Effector memory CD4-positive, alpha-beta T cell (primary cell): ENCODE measurements at regions not wholly inside any gene's neighbourhood (a gene's known extent, or its start where the extent isn't known, plus 50 kb on each side); places are given as distances from the start of the nearest gene placed in this dataset.

ENCODE experiments used
- DNase-seq, 3 donors: peaks; one replicate each; pipeline ENCODE4 v3.0.0-alpha.2; 2020
- H3K27ac ChIP-seq: 2 replicates; pipeline ENCODE4 v1.7.0; 2013; ENCODE audit warnings: mild to moderate bottlenecking, low read length, moderate library complexity; ENCODE audit not compliant: insufficient read depth, poor library complexity, severe bottlenecking
- H3K27me3 ChIP-seq: replicated peaks from 2 replicates; pipeline ENCODE4 v1.7.0; 2013; ENCODE audit warnings: mild to moderate bottlenecking, low read length; ENCODE audit not compliant: insufficient read depth, control insufficient read depth, poor library complexity, severe bottlenecking
- H3K36me3 ChIP-seq: 2 replicates; pipeline ENCODE4 v1.7.0; 2013; ENCODE audit warnings: mild to moderate bottlenecking, low read length, moderate library complexity; ENCODE audit not compliant: control insufficient read depth, insufficient read depth
- H3K4me1 ChIP-seq: 2 replicates; pipeline ENCODE4 v1.7.0; 2013; ENCODE audit warnings: low read length, mild to moderate bottlenecking; ENCODE audit not compliant: control insufficient read depth, insufficient read depth, poor library complexity, severe bottlenecking
- H3K4me3 ChIP-seq: 2 replicates; pipeline ENCODE4 v1.7.0; 2013; ENCODE audit warnings: low read length, low read depth, mild to moderate bottlenecking; ENCODE audit not compliant: insufficient read depth, poor library complexity, severe bottlenecking
- H3K9me3 ChIP-seq: 2 replicates; pipeline ENCODE4 v1.7.0; 2013; ENCODE audit warnings: mild to moderate bottlenecking, low read length, moderate library complexity; ENCODE audit not compliant: control insufficient read depth

DNA sequence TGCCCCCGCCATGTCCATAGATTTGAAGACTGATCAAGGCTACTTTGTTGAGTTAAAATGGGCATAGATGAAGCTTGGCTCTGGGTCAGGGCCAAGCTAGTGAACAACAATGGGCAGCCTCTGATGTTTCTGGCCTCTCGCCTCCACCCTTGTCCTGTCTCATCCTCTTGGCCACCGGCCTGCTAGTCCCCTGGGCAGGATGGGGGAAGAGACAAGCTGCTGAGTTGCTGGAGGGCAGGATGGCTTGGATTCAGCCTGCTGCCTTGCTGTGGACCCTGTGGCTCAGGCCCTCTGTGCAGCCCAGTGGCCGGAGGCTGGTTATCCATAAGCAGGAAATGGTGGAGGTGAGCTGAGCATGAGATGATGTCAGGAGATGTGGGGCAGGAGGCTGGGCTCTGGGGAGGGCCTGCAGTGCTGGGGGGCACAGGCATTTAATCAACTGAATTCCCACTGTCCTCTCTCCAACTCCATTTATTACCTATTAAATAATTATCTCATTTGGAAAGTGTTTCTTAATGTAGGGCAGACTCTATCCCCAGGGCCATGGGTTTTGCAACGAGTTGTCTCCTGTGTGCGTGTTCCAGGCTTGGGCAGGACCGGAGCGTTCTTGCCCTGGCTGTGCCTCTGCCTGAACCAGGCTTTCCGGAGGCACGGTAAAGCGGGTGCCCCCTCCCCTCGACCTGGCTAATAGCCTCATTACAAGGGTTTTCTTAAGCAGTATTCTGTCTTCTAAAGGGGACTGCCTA lies 122.9 kb downstream of the GLI2 start:
- Histone ChIP-seq H3K4me1 (no peaks in the 10 kb centered on the region), H3K27me3 (no peaks in the 10 kb centered on the region), H3K9me3 (no peaks in the 10 kb centered on the region), H3K36me3 (no peaks in the 10 kb centered on the region), H3K4me3 (no peak overlapping the region), H3K27ac (no peak overlapping the region)
- no peak for DNase-seq

DNA sequence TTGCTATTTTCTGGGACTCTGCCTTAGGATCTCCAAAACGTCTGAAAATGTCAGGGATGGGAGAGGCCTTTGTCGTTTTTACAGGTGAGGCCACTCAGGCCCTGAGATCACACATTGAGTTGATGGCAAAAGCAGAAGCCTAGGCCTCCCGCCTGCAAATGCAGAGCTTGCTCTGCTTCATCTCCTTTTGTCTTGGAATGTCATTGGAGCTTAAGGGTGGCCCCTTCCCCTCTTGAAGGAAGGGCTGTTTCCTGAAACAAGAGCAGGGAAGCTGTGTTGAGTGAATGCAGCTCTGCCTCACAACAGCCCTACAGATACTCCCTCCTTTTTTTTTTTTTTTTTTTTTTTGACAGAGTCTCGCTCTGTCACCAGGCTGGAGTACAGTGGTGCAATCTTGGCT lies 123.5 kb downstream of the GLI2 start:
- Histone ChIP-seq H3K27ac (no peak overlapping the region), H3K9me3 (no peaks in the 10 kb centered on the region), H3K36me3 (no peaks in the 10 kb centered on the region), H3K27me3 (no peaks in the 10 kb centered on the region), H3K4me1 (no peaks in the 10 kb centered on the region), H3K4me3 (no peak overlapping the region)
- DNase-seq: no peak

DNA sequence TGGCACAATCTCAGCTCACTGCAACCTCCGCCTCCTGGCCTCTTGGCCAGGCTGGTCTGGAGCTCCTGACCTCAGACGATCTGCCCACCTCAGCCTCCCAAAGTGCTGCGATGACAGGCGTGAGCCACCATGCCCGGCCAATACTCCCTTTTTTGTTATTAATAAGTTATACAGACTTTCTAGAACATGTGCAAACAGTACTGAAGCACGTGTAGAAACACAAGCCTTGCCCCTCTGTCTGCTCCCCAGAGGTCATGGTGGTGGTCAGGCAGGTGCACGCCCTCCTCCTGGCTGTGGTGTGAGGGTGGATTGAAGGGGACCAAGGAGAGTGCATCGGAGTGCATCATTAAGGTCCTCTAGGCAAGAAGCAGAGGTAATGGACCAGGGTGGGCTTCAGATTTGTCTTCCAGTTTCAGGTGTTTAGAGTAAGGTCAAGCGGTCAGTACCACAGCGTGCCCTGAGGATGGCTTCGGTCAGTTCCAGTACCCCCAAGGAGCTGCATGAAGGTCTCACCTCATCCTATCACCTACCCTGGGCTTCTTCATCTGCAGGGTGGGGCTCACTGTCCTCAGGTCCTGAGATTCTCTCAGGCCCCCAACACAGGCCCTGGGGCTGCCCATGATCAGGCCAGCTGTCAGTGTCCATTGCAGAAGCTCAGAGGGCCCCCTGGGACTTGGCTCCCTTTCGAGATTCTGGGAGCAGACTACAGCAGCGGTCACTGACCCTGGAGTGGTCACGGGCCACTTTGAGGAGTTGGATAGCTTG lies 124.3 kb downstream of the GLI2 start:
- no peaks in the 10 kb centered on the region for H3K36me3 ChIP-seq
- no peaks in the 10 kb centered on the region for H3K9me3 ChIP-seq
- DNase-seq: no peak
- H3K27ac ChIP-seq: no peak overlapping the region
- no peak overlapping the region for H3K4me3 ChIP-seq
- H3K4me1 ChIP-seq: no peaks in the 10 kb centered on the region
- no peaks in the 10 kb centered on the region for H3K27me3 ChIP-seq

DNA sequence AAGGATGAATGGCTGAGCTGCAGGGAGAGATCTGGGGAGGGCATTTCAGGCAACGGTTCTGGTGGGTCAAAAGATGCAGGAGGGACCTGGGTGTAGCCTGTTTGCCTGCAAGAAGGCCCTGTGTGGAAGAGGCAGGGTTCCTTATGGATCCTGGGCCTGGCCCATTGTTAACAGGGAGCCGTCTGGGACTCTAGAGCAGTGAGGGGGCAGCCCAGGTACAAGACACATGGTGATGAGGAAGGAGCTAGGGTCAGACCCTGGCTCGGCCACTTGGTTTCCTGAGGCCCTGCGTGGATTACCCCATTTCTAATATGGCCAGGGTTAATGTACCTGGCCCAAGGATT lies 124.9 kb downstream of the GLI2 start:
- Histone ChIP-seq H3K27me3 (no peaks in the 10 kb centered on the region), H3K4me1 (no peaks in the 10 kb centered on the region), H3K4me3 (no peak overlapping the region), H3K9me3 (no peaks in the 10 kb centered on the region), H3K36me3 (no peaks in the 10 kb centered on the region), H3K27ac (no peak overlapping the region)
- no peak for DNase-seq

DNA sequence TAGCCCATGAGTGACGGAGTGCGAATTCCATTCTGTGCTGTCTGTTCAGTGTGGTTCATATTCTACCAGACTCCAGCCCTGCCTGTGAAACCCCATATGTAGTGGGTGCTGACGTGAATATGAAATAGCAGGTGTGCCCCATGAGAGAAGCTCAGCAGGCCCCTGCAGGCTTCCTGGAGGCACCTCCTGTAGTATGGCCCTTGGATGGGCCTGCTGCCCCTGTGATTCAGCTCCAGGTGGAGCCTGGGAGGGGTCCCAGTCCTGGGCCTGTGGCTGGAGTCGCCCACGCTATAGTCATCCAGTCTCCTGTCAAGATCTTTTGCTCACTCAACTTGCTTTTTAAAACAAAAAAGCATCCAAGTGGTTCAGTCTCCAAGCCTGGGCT lies 125.5 kb downstream of the GLI2 start:
- Histone ChIP-seq H3K9me3 (no peaks in the 10 kb centered on the region), H3K27me3 (no peaks in the 10 kb centered on the region), H3K4me1 (no peaks in the 10 kb centered on the region), H3K4me3 (no peak overlapping the region), H3K27ac (no peak overlapping the region), H3K36me3 (no peaks in the 10 kb centered on the region)
- no peak for DNase-seq

DNA sequence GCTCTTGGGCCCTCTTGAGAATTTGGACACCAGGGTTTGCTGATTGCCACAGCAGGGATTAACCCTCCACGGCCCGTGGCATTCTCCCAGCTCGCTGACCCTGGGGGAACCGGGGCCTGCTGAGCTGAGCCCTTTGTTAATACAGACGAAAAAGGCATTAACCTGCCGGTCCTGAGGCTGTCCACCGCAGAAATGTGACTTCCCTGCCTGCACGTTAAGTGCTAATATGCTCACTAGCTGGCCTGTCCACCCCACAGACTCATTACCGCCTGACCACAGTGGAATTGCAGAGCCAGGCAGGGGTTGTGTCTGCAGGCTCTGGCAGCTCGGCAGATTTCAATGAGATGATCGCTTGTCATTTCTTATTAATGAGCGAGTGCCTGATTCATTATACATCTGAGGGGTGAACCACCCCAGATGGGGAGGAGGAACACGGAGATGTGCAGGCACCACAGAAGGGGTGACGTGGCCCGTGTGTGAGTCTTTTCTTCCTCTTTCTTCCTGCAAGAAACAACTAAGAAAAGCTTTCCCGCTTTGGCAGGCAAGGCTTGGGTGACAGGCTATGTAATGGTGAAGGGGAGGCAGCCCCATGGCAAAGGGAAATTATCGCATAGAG lies 126.0 kb downstream of the GLI2 start:
- Histone ChIP-seq H3K27me3 (no peaks in the 10 kb centered on the region), H3K27ac (no peak overlapping the region), H3K36me3 (no peaks in the 10 kb centered on the region), H3K4me1 (no peaks in the 10 kb centered on the region), H3K4me3 (no peak overlapping the region), H3K9me3 (no peaks in the 10 kb centered on the region)
- DNase-seq: no peak

DNA sequence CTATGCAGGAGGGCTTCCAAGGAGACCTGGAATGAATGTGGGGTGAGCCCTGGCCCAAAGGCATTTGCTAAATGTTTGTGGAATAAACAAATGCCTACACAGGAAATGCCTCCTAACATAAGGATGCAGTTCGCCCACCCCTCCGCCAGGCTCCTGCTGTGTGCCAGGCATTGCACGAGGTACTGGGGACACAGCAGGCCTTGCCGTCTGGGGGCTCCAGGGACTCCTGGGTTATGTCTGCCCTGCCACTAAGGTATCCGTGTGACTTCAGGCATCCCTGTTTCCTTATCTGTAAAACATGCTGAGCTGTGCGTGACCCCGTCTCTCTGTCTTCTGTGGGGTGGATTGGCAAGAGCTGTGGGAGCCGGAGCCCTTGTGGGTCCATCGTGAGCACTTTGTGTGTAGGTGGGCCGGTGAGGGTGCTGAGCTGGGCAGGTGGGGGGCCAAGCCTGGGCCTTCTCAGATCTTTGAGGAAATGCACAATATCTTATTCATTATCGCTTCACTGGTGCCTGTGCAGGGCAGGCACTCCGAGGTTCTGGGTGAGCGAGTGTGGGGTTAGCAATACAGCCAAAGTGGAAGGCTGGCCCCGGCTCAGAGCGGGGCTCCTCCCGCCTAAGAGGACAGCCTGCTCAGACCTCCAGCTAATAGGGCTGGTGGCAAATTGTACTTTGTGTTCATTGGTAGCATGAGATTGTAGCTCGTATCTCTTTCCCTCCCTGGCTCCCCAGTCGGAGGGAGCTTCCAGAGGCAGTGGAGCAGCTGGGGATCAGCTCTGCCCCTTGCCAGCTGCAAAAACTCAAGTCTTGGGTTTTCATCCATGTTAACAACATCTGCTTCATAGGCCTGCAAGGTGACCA lies 126.8 kb downstream of the GLI2 start:
- Histone ChIP-seq H3K9me3 (no peaks in the 10 kb centered on the region), H3K27ac (no peak overlapping the region), H3K4me3 (no peak overlapping the region), H3K27me3 (no peaks in the 10 kb centered on the region), H3K4me1 (no peaks in the 10 kb centered on the region), H3K36me3 (no peaks in the 10 kb centered on the region)
- DNase-seq: no peak

DNA sequence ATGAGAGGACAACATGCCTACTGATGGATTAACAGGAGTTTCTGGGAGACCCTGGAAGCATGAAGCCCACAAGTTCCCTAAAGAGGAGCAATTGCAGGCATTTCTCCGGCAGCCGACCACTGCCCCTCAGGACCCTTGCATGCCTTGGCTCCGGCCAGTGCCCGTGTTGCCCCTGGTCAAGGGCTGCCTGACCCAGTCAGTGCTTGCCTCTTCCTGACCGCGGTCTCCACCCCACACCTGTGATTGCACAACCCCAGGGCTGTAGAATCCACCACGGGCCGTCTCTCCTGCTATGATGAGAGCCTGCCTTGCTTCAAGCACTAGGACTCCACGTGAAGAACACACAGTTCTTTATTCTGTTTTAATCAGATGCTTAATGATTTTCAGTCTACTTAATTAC lies 127.5 kb downstream of the GLI2 start:
- DNase-seq: no peak
- H3K4me3 ChIP-seq: no peak overlapping the region
- H3K27me3 ChIP-seq: no peaks in the 10 kb centered on the region
- no peak overlapping the region for H3K27ac ChIP-seq
- H3K36me3 ChIP-seq: no peaks in the 10 kb centered on the region
- no peaks in the 10 kb centered on the region for H3K4me1 ChIP-seq
- no peaks in the 10 kb centered on the region for H3K9me3 ChIP-seq

DNA sequence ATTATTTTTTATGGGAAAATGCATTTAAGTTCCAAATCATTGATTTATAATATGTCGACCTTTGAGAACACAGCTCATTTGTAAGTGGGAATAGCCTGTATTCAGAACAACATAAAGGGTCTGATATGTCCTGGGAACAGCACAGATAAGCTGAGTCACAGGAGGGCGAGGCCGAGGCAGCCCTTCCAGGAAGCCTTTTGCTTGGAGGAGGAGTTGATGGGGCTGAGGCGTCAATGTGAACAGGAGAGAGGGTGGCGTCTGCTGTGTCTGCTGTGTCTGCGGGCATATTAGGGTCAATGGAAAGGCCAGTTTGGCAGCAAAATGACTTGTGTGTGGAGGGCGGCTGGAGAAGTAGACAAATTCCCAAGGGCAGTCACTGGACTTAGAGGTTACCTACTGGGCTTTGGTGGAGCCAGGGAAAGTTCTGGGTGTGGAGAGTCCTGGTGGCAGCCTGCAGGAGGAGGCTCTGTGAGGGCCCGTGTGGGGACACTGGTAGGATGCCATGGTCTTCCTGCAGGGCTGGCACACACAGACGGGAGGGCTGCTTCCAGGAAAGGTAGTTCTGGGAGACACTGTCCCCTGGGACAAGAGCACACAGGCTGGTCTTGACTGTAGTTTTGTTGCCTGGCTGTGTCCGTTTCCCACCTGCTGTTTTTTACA lies 128.1 kb downstream of the GLI2 start:
- H3K27ac ChIP-seq: no peak overlapping the region
- no peak for DNase-seq

More for the DNA sequence above, 128.1 kb downstream of the GLI2 start:
- Histone ChIP-seq H3K4me3 (no peak overlapping the region), H3K4me1 (no peaks in the 10 kb centered on the region), H3K36me3 (no peaks in the 10 kb centered on the region), H3K27me3 (no peaks in the 10 kb centered on the region), H3K9me3 (no peaks in the 10 kb centered on the region)
